ENCODE measurements at regions not wholly inside any gene's neighbourhood (a gene's known extent, or its start where the extent isn't known, plus 50 kb on each side); places are given as distances from the start of the nearest gene placed in this dataset.

DNA sequence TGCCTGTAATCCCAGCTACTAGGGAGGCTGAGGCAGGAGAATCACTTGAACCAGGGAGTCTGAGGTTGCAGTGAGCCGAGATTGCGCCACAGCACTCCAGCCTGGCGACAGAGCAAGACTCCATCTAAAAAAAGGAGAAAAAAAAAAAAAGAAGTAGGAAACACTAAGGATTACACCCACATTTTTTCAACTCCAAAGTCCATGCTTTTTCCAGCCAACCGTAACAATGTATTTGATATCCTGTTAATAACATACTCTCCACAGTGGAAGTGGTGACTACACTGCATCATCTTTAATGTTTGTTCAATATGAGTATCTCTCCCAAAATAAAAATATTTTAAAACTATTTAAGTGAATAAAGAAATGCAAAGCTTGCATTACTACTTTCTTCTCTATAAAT lies 481.6 kb upstream of the ACVR2A start:
- TF ChIP-seq POLR2AphosphoS5 (IDR thresholded peaks at IDR 0.05) (no peak), POLR2A (IDR thresholded peaks at IDR 0.05) (no peak)
- TF ChIP-seq, protein P1, sequence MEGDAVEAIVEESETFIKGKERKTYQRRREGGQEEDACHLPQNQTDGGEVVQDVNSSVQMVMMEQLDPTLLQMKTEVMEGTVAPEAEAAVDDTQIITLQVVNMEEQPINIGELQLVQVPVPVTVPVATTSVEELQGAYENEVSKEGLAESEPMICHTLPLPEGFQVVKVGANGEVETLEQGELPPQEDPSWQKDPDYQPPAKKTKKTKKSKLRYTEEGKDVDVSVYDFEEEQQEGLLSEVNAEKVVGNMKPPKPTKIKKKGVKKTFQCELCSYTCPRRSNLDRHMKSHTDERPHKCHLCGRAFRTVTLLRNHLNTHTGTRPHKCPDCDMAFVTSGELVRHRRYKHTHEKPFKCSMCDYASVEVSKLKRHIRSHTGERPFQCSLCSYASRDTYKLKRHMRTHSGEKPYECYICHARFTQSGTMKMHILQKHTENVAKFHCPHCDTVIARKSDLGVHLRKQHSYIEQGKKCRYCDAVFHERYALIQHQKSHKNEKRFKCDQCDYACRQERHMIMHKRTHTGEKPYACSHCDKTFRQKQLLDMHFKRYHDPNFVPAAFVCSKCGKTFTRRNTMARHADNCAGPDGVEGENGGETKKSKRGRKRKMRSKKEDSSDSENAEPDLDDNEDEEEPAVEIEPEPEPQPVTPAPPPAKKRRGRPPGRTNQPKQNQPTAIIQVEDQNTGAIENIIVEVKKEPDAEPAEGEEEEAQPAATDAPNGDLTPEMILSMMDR (IDR thresholded peaks at IDR 0.05) = no peak

All from sigmoid colon (tissue), 4 donors.